ENCODE measurements at regions not wholly inside any gene's neighbourhood (a gene's known extent, or its start where the extent isn't known, plus 50 kb on each side); places are given as distances from the start of the nearest gene placed in this dataset.

DNA sequence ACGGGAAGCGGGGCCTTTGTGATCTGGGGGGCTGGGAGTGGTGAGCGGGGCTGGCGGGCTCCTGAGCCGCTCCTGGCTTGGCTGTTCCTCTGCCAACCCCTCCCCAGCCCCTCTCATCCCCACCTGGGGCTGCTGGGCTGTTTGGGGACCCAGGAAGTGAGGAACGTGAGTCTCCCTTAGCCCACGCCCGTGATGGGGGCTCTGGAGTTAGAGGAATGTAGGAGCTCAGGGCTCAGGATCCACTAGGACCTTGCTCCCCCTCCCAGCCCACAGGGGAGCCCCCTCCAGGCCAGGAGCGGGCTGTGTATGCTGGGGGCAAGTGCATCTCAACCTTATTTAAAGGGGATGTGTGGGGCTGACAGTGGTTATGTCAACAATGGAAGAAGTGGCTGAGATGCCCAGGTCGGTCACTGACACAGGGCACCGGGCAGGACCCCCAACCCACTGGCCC, 134.1 kb downstream of the URI1 start:
- no peak for TF ChIP-seq KDM1A (IDR thresholded peaks at IDR 0.05; ENCODE audit: low read depth)
- TF ChIP-seq, protein P1, sequence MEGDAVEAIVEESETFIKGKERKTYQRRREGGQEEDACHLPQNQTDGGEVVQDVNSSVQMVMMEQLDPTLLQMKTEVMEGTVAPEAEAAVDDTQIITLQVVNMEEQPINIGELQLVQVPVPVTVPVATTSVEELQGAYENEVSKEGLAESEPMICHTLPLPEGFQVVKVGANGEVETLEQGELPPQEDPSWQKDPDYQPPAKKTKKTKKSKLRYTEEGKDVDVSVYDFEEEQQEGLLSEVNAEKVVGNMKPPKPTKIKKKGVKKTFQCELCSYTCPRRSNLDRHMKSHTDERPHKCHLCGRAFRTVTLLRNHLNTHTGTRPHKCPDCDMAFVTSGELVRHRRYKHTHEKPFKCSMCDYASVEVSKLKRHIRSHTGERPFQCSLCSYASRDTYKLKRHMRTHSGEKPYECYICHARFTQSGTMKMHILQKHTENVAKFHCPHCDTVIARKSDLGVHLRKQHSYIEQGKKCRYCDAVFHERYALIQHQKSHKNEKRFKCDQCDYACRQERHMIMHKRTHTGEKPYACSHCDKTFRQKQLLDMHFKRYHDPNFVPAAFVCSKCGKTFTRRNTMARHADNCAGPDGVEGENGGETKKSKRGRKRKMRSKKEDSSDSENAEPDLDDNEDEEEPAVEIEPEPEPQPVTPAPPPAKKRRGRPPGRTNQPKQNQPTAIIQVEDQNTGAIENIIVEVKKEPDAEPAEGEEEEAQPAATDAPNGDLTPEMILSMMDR (IDR thresholded peaks at IDR 0.05), result no peak
- TF ChIP-seq RAD21 (conservative IDR thresholded peaks at IDR 0.05 in 1 of 2, IDR thresholded peaks at IDR 0.05 in 1 of 2), result no peak
- no peak for TF ChIP-seq CEBPB (IDR thresholded peaks at IDR 0.05)
- TF ChIP-seq, protein P2, sequence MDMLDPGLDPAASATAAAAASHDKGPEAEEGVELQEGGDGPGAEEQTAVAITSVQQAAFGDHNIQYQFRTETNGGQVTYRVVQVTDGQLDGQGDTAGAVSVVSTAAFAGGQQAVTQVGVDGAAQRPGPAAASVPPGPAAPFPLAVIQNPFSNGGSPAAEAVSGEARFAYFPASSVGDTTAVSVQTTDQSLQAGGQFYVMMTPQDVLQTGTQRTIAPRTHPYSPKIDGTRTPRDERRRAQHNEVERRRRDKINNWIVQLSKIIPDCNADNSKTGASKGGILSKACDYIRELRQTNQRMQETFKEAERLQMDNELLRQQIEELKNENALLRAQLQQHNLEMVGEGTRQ (IDR thresholded peaks at IDR 0.05), result no peak
- no peak for TF ChIP-seq POLR2A (IDR thresholded peaks at IDR 0.05; ENCODE audit: low read length)

All from A549 (cell line).